ENCODE measurements at regions not wholly inside any gene's neighbourhood (a gene's known extent, or its start where the extent isn't known, plus 50 kb on each side); places are given as distances from the start of the nearest gene placed in this dataset.

- H3K4me1 ChIP-seq, result no peaks in the 10 kb centered on the region
- H3K9me3 ChIP-seq, result no peaks in the 10 kb centered on the region
- intact Hi-C loops (cut with DNase I; ENCODE audit: low total_unique reads) (no loop called here), in situ Hi-C loops (cut with MboI; ENCODE audit: low sequenced_read_pairs in 4 of 4) (loop anchor here in 1 of 4 donors (5.0 kb wide), 1 partner anchor 150 kb away; no protein-coding TSS in a partner anchor)
- H3K36me3 ChIP-seq, result no peaks in the 10 kb centered on the region
- TF ChIP-seq POLR2A (IDR thresholded peaks at IDR 0.05), result no peak
- no peak for TF ChIP-seq CTCF (IDR thresholded peaks at IDR 0.05 in 4 of 5, conservative IDR thresholded peaks at IDR 0.05 in 1 of 5)
- no peak overlapping the region for H3K4me3 ChIP-seq
- no peak overlapping the region for H3K27ac ChIP-seq
- no peaks in the 10 kb centered on the region for H3K27me3 ChIP-seq
- no peak for DNase-seq
- ATAC-seq, result no peak
Observed at GRCh38 chr7:25907214-25907613, 244.8 kb upstream of the NFE2L3 start.

- ATAC-seq (no peak), DNase-seq (no peak)
- Histone ChIP-seq H3K4me1 (no peaks in the 10 kb centered on the region), H3K27ac (no peak overlapping the region), H3K4me3 (no peak overlapping the region), H3K27me3 (no peaks in the 10 kb centered on the region), H3K9me3 (no peaks in the 10 kb centered on the region), H3K36me3 (no peaks in the 10 kb centered on the region)
- TF ChIP-seq CTCF (IDR thresholded peaks at IDR 0.05 in 4 of 5, conservative IDR thresholded peaks at IDR 0.05 in 1 of 5), result no peak
- TF ChIP-seq POLR2A (IDR thresholded peaks at IDR 0.05), result no peak
- intact Hi-C loops (cut with DNase I; ENCODE audit: low total_unique reads), result no loop called here
- in situ Hi-C loops (cut with MboI; ENCODE audit: low sequenced_read_pairs in 4 of 4), result loop anchor here in 1 of 4 donors (5.0 kb wide), 1 partner anchor 150 kb away; no protein-coding TSS in a partner anchor
Observed at GRCh38 chr7:25907731-25908130, 244.3 kb upstream of the NFE2L3 start.

- DNase-seq (no peak), ATAC-seq (no peak)
- Histone ChIP-seq H3K4me3 (no peak overlapping the region), H3K27ac (no peak overlapping the region), H3K9me3 (no peaks in the 10 kb centered on the region), H3K4me1 (no peaks in the 10 kb centered on the region), H3K36me3 (no peaks in the 10 kb centered on the region), H3K27me3 (no peaks in the 10 kb centered on the region)
- intact Hi-C loops (cut with DNase I; ENCODE audit: low total_unique reads) (no loop called here), in situ Hi-C loops (cut with MboI; ENCODE audit: low sequenced_read_pairs in 4 of 4) (loop anchor here in 1 of 4 donors (5.0 kb wide), 1 partner anchor 149 kb away; no protein-coding TSS in a partner anchor)
- TF ChIP-seq POLR2A (IDR thresholded peaks at IDR 0.05) (no peak), CTCF (IDR thresholded peaks at IDR 0.05 in 4 of 5, conservative IDR thresholded peaks at IDR 0.05 in 1 of 5) (no peak)
Observed at GRCh38 chr7:25908154-25908949, 243.6 kb upstream of the NFE2L3 start.

GRCh38 chr7:25911738-25912607 lies 240.0 kb upstream of the NFE2L3 start:
- Histone ChIP-seq H3K27ac (no peak overlapping the region), H3K9me3 (no peaks in the 10 kb centered on the region), H3K4me1 (no peaks in the 10 kb centered on the region), H3K27me3 (no peaks in the 10 kb centered on the region), H3K36me3 (no peaks in the 10 kb centered on the region), H3K4me3 (no peak overlapping the region)
- TF ChIP-seq CTCF (IDR thresholded peaks at IDR 0.05 in 4 of 5, conservative IDR thresholded peaks at IDR 0.05 in 1 of 5), result no peak
- no peak for TF ChIP-seq POLR2A (IDR thresholded peaks at IDR 0.05)
- intact Hi-C loops (cut with DNase I; ENCODE audit: low total_unique reads), result no loop called here
- DNase-seq (no peak), ATAC-seq (no peak)
- in situ Hi-C loops (cut with MboI; ENCODE audit: low sequenced_read_pairs in 4 of 4), result no loop called here

All from gastrocnemius medialis (tissue), 4 donors.